Smooth muscle cell (in vitro differentiated cells): ENCODE measurements at regions not wholly inside any gene's neighbourhood (a gene's known extent, or its start where the extent isn't known, plus 50 kb on each side); places are given as distances from the start of the nearest gene placed in this dataset.

Source experiments
- DNase-seq: peaks from one replicate; lab custom pipeline; 2025; ENCODE audit not compliant: unreplicated experiment; lab: John Stamatoyannopoulos, UW
- H2AFZ ChIP-seq: fragments of 200-600 bp; sonication (generic); 2 replicates; pipeline ENCODE4 v1.6.0; 2016; ENCODE audit warnings: antibody characterized with exemption, low read depth, mild to moderate bottlenecking
- H3F3A ChIP-seq: fragments of 200-600 bp; sonication (generic); 2 replicates; pipeline ENCODE4 v1.6.0; 2017; ENCODE audit warnings: antibody characterized with exemption, low read depth
- H3K27ac ChIP-seq: fragments of 200-600 bp; sonication (generic); 2 replicates; pipeline ENCODE4 v1.5.1; 2016; ENCODE audit warnings: low read depth, mild to moderate bottlenecking
- H3K27me3 ChIP-seq: fragments of 200-600 bp; sonication (generic); 2 replicates; pipeline ENCODE4 v1.6.1; 2016; ENCODE audit warnings: low read depth, mild to moderate bottlenecking
- H3K36me3 ChIP-seq: fragments of 200-600 bp; sonication (generic); 2 replicates; pipeline ENCODE4 v1.5.1; 2016; ENCODE audit warnings: low read depth
- H3K4me1 ChIP-seq: fragments of 200-600 bp; sonication (generic); 2 replicates; pipeline ENCODE4 v1.5.1; 2016; ENCODE audit warnings: low read depth
- H3K4me2 ChIP-seq: fragments of 200-600 bp; sonication (generic); 2 replicates; pipeline ENCODE4 v1.6.0; 2016; ENCODE audit warnings: mild to moderate bottlenecking
- H3K4me3 ChIP-seq: fragments of 200-600 bp; sonication (generic); 2 replicates; pipeline ENCODE4 v1.5.1; 2016; ENCODE audit warnings: mild to moderate bottlenecking
- H3K79me2 ChIP-seq: fragments of 200-600 bp; sonication (generic); 2 replicates; pipeline ENCODE4 v1.6.0; 2016; ENCODE audit warnings: low read depth, mild to moderate bottlenecking
- H3K9ac ChIP-seq: fragments of 200-600 bp; sonication (generic); 2 replicates; pipeline ENCODE4 v1.6.0; 2016; ENCODE audit warnings: low read depth
- H3K9me3 ChIP-seq: fragments of 200-600 bp; sonication (generic); replicated peaks from 2 replicates; pipeline ENCODE4 v1.5.1; 2016; ENCODE audit warnings: low read depth
- H4K20me1 ChIP-seq: fragments of 200-600 bp; sonication (generic); 2 replicates; pipeline ENCODE4 v1.6.0; 2016; ENCODE audit warnings: low read depth
- CTCF ChIP-seq: fragments of 200-600 bp; sonication (generic); IDR thresholded peaks from 2 replicates; pipeline ENCODE4 v1.5.1; 2017; ENCODE audit warnings: borderline replicate concordance, mild to moderate bottlenecking, antibody characterized with exemption; ENCODE audit not compliant: insufficient read depth, poor library complexity, severe bottlenecking
- WGBS: methylation state at CpG from one replicate; pipeline ENCODE4 v1.1.7; 2016; ENCODE audit warnings: low lambda C conversion rate; 5-methylcytosine and 5-hydroxymethylcytosine counted together

- peaks cover 16% of the 10 kb centered on the region for H3F3A ChIP-seq
- H3K9ac ChIP-seq: no peak overlapping the region
- peak overlapping the region; percentile 72 for H3K4me2 ChIP-seq
- H3K79me2 ChIP-seq: no peaks in the 10 kb centered on the region
- no peak for DNase-seq
- no peaks in the 10 kb centered on the region for H3K36me3 ChIP-seq
- no peak for TF ChIP-seq CTCF
- 12% methylated on average over 8 of the region's 8 CpGs for WGBS
- peak overlapping the region; percentile 18 for H2AFZ ChIP-seq
- no peaks in the 10 kb centered on the region for H4K20me1 ChIP-seq
- peaks cover 5% of the 10 kb centered on the region for H3K4me1 ChIP-seq
- no peak overlapping the region for H3K4me3 ChIP-seq
- H3K27ac ChIP-seq: peak overlapping the region; percentile 23
- no peaks in the 10 kb centered on the region for H3K9me3 ChIP-seq
- H3K27me3 ChIP-seq: no peaks in the 10 kb centered on the region
Measured at GRCh38 chr18:76656925-76657827, 162.1 kb upstream of the ZNF516 start.

GRCh38 chr18:76654577-76654976 is 159.5 kb upstream of the ZNF516 start:
- no peak overlapping the region for H2AFZ ChIP-seq
- H3K9ac ChIP-seq: no peak overlapping the region
- no peaks in the 10 kb centered on the region for H3K27me3 ChIP-seq
- H3K4me1 ChIP-seq: peaks cover 5% of the 10 kb centered on the region
- H4K20me1 ChIP-seq: no peaks in the 10 kb centered on the region
- no peak for TF ChIP-seq CTCF
- no peak overlapping the region for H3K4me3 ChIP-seq
- H3F3A ChIP-seq: peaks cover 16% of the 10 kb centered on the region
- H3K36me3 ChIP-seq: no peaks in the 10 kb centered on the region
- no peak overlapping the region for H3K27ac ChIP-seq
- no peaks in the 10 kb centered on the region for H3K9me3 ChIP-seq
- no peaks in the 10 kb centered on the region for H3K79me2 ChIP-seq
- H3K4me2 ChIP-seq: no peak overlapping the region
- WGBS: 62% methylated on average over 4 of the region's 4 CpGs
- no peak for DNase-seq

GRCh38 chr18:76647322-76647721 is 152.3 kb upstream of the ZNF516 start:
- H2AFZ ChIP-seq: no peak overlapping the region
- TF ChIP-seq CTCF: no peak
- no peak overlapping the region for H3K4me2 ChIP-seq
- no peaks in the 10 kb centered on the region for H3K36me3 ChIP-seq
- H3K4me1 ChIP-seq: no peaks in the 10 kb centered on the region
- H3K4me3 ChIP-seq: no peak overlapping the region
- H3K79me2 ChIP-seq: no peaks in the 10 kb centered on the region
- no peaks in the 10 kb centered on the region for H3F3A ChIP-seq
- H3K9me3 ChIP-seq: no peaks in the 10 kb centered on the region
- H4K20me1 ChIP-seq: no peaks in the 10 kb centered on the region
- no peak overlapping the region for H3K9ac ChIP-seq
- whole genome bisulfite sequencing: 91% methylated on average over 11 of the region's 11 CpGs
- no peak overlapping the region for H3K27ac ChIP-seq
- H3K27me3 ChIP-seq: no peaks in the 10 kb centered on the region
- DNase-seq: no peak

- Histone ChIP-seq H3K4me1 (no peaks in the 10 kb centered on the region), H3K36me3 (no peaks in the 10 kb centered on the region), H3K27me3 (no peaks in the 10 kb centered on the region), H3K4me2 (no peak overlapping the region), H3K27ac (no peak overlapping the region), H3K9me3 (no peaks in the 10 kb centered on the region), H2AFZ (no peak overlapping the region), H3F3A (no peaks in the 10 kb centered on the region), H3K79me2 (no peaks in the 10 kb centered on the region), H3K4me3 (no peak overlapping the region), H3K9ac (no peak overlapping the region), H4K20me1 (no peaks in the 10 kb centered on the region)
- DNase-seq: no peak
- WGBS: 92% methylated on average over 10 of the region's 13 CpGs
- TF ChIP-seq CTCF: no peak
Measured at GRCh38 chr18:76644580-76644979, 149.5 kb upstream of the ZNF516 start.
